Fibroblast of lung (primary cell): ENCODE measurements at regions not wholly inside any gene's neighbourhood (a gene's known extent, or its start where the extent isn't known, plus 50 kb on each side); places are given as distances from the start of the nearest gene placed in this dataset.

ENCODE experiments used
- DNase-seq, 2 donors: peaks; one replicate each; pipeline versions ENCODE4 v3.0.0 to v3.0.0-alpha.2; 2010; ENCODE audit warnings: low read depth in 2 of 2
- H2AFZ ChIP-seq: 2 replicates; pipeline ENCODE4 v1.5.1; 2012; ENCODE audit warnings: low read length, control low read depth, inconsistent platforms
- H3K27ac ChIP-seq: 2 replicates; pipeline ENCODE4 v1.5.1; 2011; ENCODE audit warnings: low read length, control low read depth; ENCODE audit not compliant: insufficient read depth
- H3K27me3 ChIP-seq: 2 replicates; pipeline ENCODE4 v1.5.1; 2011; ENCODE audit warnings: mild to moderate bottlenecking, low read length; ENCODE audit not compliant: control insufficient read depth, insufficient read depth
- H3K36me3 ChIP-seq: 2 replicates; pipeline ENCODE4 v1.5.1; 2011; ENCODE audit warnings: low read length; ENCODE audit not compliant: control insufficient read depth, insufficient read depth
- H3K4me1 ChIP-seq: 2 replicates; pipeline ENCODE4 v1.5.1; 2011; ENCODE audit warnings: low read length; ENCODE audit not compliant: control insufficient read depth, insufficient read depth; ENCODE audit errors: extremely low read depth
- H3K4me2 ChIP-seq: 2 replicates; pipeline ENCODE4 v1.5.1; 2011; ENCODE audit warnings: low read length, control low read depth; ENCODE audit not compliant: insufficient read depth; ENCODE audit errors: extremely low read depth
- H3K4me3 ChIP-seq, 4 experiments: fragments of 200-600 bp in 1 of 4; sonication (generic) in 1 of 4; replicated peaks in 1 of 4; 2 replicates each; pipeline ENCODE4 v1.5.1; 2011 to 2016; ENCODE audit warnings: low read length in 4 of 4, low read depth in 3 of 4, mild to moderate bottlenecking in 3 of 4, control low read depth in 2 of 4, inconsistent platforms in 1 of 4, mixed read lengths in 1 of 4; ENCODE audit not compliant: insufficient read depth in 1 of 4; ENCODE audit errors: control extremely low read depth in 1 of 4
- H3K79me2 ChIP-seq: 2 replicates; pipeline ENCODE4 v1.5.1; 2012; ENCODE audit warnings: mild to moderate bottlenecking, low read length, inconsistent platforms; ENCODE audit not compliant: control insufficient read depth, insufficient read depth
- H3K9ac ChIP-seq: 2 replicates; pipeline ENCODE4 v1.5.1; 2011; ENCODE audit warnings: mild to moderate bottlenecking, low read length, control low read depth; ENCODE audit not compliant: insufficient read depth
- H3K9me3 ChIP-seq: 2 replicates; pipeline ENCODE4 v1.5.1; 2012; ENCODE audit warnings: low read depth, low read length; ENCODE audit not compliant: control insufficient read depth, insufficient read depth
- H4K20me1 ChIP-seq: 2 replicates; pipeline ENCODE4 v1.5.1; 2011; ENCODE audit warnings: low read length; ENCODE audit not compliant: control insufficient read depth, insufficient read depth; ENCODE audit errors: extremely low read depth
- CTCF ChIP-seq, 2 donors: IDR thresholded peaks in 1 of 2; conservative IDR thresholded peaks in 1 of 2; 1 replicate in 1 of 2; 2 replicates in 1 of 2; pipeline ENCODE4 v1.5.1; 2011 to 2012; ENCODE audit warnings: low read length in 2 of 2, control low read depth in 1 of 2, inconsistent platforms in 1 of 2, low read depth in 1 of 2, mild to moderate bottlenecking in 1 of 2
- EZH2 ChIP-seq: IDR thresholded peaks from 2 replicates; pipeline ENCODE4 v1.5.1; 2012; ENCODE audit warnings: low read length, control low read depth, mild to moderate bottlenecking; ENCODE audit errors: missing control alignments

GRCh38 chr3:106830334-106830733, 546.9 kb upstream of the CCDC54 start:
- no peak for TF ChIP-seq EZH2
- TF ChIP-seq CTCF (conservative IDR thresholded peaks at IDR 0.05 in 1 of 2, IDR thresholded peaks at IDR 0.05 in 1 of 2; ENCODE audit: low read depth in 1 of 2, low read length in 2 of 2) = no peak
- Histone ChIP-seq H3K4me1 (no peaks in the 10 kb centered on the region), H3K27ac (no peak overlapping the region), H3K4me3 (no peak overlapping the region), H3K79me2 (no peaks in the 10 kb centered on the region), H4K20me1 (no peaks in the 10 kb centered on the region), H3K4me2 (no peak overlapping the region), H2AFZ (no peak overlapping the region), H3K9me3 (no peaks in the 10 kb centered on the region), H3K36me3 (no peaks in the 10 kb centered on the region), H3K27me3 (no peaks in the 10 kb centered on the region), H3K9ac (no peak overlapping the region)
- no peak for DNase-seq

- Histone ChIP-seq H3K9ac (no peak overlapping the region), H3K36me3 (no peaks in the 10 kb centered on the region), H3K4me3 (no peak overlapping the region), H3K27ac (no peak overlapping the region), H4K20me1 (no peaks in the 10 kb centered on the region), H3K27me3 (no peaks in the 10 kb centered on the region), H3K9me3 (no peaks in the 10 kb centered on the region), H3K4me1 (no peaks in the 10 kb centered on the region), H3K79me2 (no peaks in the 10 kb centered on the region), H3K4me2 (no peak overlapping the region), H2AFZ (no peak overlapping the region)
- TF ChIP-seq EZH2 (no peak), CTCF (conservative IDR thresholded peaks at IDR 0.05 in 1 of 2, IDR thresholded peaks at IDR 0.05 in 1 of 2; ENCODE audit: low read depth in 1 of 2, low read length in 2 of 2) (no peak)
- no peak for DNase-seq
These were observed 540.3 kb upstream of the CCDC54 start for GRCh38 chr3:106836906-106837305.

- H3K4me1 ChIP-seq = no peaks in the 10 kb centered on the region
- no peak for TF ChIP-seq EZH2
- TF ChIP-seq CTCF (conservative IDR thresholded peaks at IDR 0.05 in 1 of 2, IDR thresholded peaks at IDR 0.05 in 1 of 2; ENCODE audit: low read depth in 1 of 2, low read length in 2 of 2) = no peak
- H3K36me3 ChIP-seq = no peaks in the 10 kb centered on the region
- no peak overlapping the region for H3K4me3 ChIP-seq
- H3K4me2 ChIP-seq = no peak overlapping the region
- no peaks in the 10 kb centered on the region for H3K79me2 ChIP-seq
- H4K20me1 ChIP-seq = no peaks in the 10 kb centered on the region
- H3K27ac ChIP-seq = no peak overlapping the region
- H3K27me3 ChIP-seq = no peaks in the 10 kb centered on the region
- H3K9ac ChIP-seq = no peak overlapping the region
- no peak overlapping the region for H2AFZ ChIP-seq
- H3K9me3 ChIP-seq = no peaks in the 10 kb centered on the region
- DNase-seq = no peak
These were observed 539.6 kb upstream of the CCDC54 start for GRCh38 chr3:106837616-106838015.
